ENCODE measurements at regions not wholly inside any gene's neighbourhood (a gene's known extent, or its start where the extent isn't known, plus 50 kb on each side); places are given as distances from the start of the nearest gene placed in this dataset.

DNA sequence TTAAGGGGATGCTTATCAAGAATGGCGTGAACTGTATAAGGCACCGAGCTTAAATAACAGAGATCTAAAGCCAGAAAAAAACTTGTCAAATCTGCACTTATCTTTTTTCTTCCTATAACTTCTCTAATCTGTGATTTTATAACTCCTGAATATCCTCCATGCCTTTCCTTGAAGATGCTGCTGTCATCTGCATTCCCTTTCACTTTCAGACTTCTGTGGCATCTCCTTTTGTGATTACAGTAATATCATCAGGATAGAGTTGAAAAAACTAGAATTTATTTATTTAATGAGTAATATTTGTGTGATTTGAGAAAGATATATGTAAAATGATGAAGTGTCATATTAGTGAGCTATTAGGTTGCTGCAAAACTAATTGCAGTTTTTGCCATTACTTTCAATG is 357.8 kb upstream of the PTBP2 start:
- DNase-seq (ENCODE audit: low spot score) = no peak

GRCh38 chr1:96364576-96364975 is 357.0 kb upstream of the PTBP2 start:
- DNase-seq (ENCODE audit: low spot score) = no peak

GRCh38 chr1:96365076-96365475 is 356.5 kb upstream of the PTBP2 start:
- no peak for DNase-seq (ENCODE audit: low spot score)

- no peak for DNase-seq (ENCODE audit: low spot score)
These were observed 355.8 kb upstream of the PTBP2 start for GRCh38 chr1:96365596-96366390.

- DNase-seq (ENCODE audit: low spot score) = no peak
These were observed 355.1 kb upstream of the PTBP2 start for GRCh38 chr1:96366516-96366915.

DNA sequence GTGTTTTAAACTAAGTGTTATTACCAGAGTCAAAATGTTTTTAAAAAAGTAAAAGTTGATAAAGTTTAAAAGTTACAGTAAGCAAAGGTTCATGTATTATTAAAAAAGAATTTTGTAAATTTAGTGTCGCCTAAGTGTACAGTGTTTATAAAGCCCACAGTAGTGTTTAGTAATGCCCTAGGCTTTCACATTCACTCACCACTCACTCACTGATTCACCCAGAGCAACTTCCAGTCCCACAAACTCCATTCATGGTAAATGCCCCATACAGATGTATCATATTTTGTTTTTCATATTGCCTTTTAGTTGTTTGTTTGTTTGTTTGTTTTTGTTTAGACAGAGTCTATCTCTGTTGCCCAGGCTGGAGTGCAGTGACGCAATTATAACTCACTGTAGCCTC is 353.8 kb upstream of the PTBP2 start:
- no peak for DNase-seq (ENCODE audit: low spot score)

- DNase-seq (ENCODE audit: low spot score) = no peak
These were observed 350.8 kb upstream of the PTBP2 start for GRCh38 chr1:96370757-96371156.

DNA sequence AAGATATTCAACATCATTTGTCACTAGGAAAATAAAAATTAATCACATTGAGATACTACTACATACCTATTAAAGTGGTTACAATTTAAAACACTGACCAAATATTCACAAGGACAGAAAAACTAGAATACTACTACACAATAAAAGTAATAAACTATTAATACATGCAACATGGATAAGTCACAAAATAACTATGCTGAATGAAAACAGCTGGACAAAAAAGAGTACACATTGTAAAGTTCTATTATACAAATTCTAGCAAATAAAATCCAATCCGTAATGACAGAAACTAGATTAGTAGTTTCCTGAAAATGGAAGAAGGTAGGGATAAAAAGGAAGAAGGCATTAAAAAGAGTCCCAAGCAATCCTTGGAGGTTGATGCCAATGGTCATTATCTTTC is 348.7 kb upstream of the PTBP2 start:
- no peak for DNase-seq (ENCODE audit: low spot score)

- no peak for DNase-seq (ENCODE audit: low spot score)
These were observed 347.4 kb upstream of the PTBP2 start for GRCh38 chr1:96374076-96374762.

DNA sequence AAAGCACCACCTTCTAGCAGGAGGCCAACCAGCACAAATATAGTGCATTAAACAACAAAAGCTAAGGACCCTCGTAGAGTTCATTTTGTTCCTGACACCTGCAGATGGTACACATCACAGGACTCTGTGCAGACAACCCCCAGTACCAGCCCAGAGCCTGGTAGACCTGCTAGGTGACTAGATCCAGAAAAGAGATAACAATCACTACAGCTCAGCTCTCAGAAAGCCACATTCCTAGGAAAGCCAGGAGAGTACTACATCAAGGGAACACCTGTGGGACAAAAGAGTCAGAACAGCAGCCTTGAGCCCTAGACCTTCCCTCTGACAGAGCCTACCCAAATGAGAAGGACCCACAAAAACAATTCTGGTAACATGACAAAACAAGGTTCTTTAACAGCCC is 344.7 kb upstream of the PTBP2 start:
- DNase-seq (ENCODE audit: low spot score) = no peak

- no peak for DNase-seq (ENCODE audit: low spot score)
These were observed 337.0 kb upstream of the PTBP2 start for GRCh38 chr1:96384611-96385010.

- no peak for DNase-seq (ENCODE audit: low spot score)
These were observed 333.8 kb upstream of the PTBP2 start for GRCh38 chr1:96387785-96388184.

DNA sequence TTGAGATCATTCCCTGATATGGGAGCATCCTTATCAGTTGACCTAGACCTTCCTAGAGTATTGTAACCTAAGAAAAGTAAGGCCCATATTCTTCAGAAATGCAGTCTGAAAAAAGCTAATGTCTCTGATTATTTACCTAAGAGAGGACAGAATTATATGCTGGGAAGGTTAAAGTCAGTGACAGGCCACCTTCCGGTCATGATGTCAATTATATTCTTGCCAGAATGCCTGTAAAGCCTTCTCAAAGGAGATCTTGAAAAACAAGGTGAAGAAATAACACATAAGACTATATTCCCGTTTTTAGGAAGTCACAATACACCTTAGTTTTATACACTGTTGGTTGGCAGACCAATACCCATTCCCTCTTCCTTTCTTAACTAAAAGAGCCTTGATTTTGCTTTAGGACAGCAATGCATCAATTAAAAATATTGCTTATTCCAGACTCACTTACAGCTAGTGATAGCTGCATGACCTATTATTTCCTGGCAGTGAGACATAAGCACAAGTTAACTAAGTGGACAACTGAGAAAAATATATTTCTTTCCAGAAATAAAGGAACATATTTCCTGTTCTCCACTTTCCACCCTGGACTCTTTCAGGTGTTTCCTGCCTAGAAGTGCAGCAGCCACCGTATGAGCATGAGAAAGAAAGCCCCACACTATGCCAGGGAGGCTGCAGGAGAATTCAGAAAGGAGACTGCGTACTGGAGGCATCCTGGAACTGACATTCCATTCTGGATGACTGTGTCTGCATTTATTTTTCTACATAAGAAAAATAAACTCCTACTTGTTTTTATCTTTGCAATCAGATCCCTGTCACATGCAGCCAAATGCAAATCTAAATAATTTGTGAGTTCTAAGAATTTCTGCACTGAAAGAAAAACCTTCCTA is 332.9 kb upstream of the PTBP2 start:
- no peak for DNase-seq (ENCODE audit: low spot score)

- DNase-seq (ENCODE audit: low spot score) = no peak
These were observed 321.5 kb upstream of the PTBP2 start for GRCh38 chr1:96400089-96400488.

DNA sequence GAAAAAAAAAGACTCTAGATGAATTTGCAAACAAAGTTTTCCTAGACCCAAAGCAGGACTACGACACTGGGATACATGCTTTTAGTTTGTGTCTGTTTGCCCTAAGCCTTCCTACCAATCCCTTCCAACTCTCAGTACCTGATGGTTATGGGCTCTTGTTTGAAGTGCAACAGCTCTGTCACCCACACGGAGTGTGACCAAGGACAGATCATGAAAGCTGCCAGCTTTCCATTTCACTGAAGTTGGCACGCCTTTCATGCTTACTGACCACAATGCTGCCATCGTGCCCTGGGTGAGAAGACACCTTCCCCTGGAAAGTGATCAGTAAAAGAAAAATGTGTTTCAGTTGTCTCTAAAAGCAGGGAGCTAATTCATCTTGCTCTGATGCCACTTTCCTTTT is 312.5 kb upstream of the PTBP2 start:
- DNase-seq (ENCODE audit: low spot score) = no peak

GRCh38 chr1:96409689-96410088 is 311.9 kb upstream of the PTBP2 start:
- DNase-seq (ENCODE audit: low spot score) = no peak

DNA sequence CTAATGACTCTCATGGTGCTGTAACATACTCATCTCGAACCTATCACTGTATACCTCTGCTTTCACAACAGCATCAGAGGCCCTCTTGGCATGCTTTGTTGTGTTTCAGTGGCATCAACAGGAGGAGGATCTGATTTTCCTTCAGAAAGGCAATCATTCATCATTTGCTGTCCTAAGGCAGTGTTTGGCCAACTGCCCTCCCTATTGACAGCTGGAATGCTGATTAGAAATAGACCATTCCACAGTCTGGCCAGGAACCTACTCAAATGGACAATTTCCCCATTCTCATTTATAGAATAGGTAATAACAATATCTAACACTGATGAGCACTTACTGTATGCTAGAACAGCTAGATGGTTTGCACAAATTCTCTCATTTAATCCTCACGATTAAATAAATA is 310.6 kb upstream of the PTBP2 start:
- DNase-seq (ENCODE audit: low spot score) = no peak

- DNase-seq (ENCODE audit: low spot score) = no peak
These were observed 307.0 kb upstream of the PTBP2 start for GRCh38 chr1:96414598-96414997.

DNA sequence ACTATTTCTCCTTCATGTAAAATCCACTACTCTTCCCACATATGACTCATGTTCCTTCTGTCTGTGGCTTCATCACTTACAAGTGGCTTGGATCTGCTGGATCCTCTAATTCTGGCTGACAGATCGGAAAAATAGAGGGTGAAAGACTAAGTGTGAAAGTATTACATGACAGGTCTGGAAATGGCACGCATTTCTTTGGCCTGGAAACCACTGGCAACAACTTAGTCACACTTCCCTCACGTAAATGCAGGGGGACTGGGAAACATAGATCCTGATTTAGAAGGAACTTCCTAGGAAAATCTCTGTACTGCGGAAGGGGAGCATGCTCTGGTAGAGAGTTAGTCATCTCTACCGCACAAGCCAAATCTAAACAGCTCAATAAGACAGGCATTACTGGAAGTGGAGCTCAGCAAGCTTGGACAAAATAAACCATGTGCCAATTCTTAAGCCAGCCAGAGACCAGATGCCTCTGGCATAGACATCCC is 305.4 kb upstream of the PTBP2 start:
- DNase-seq (ENCODE audit: low spot score) = no peak

DNA sequence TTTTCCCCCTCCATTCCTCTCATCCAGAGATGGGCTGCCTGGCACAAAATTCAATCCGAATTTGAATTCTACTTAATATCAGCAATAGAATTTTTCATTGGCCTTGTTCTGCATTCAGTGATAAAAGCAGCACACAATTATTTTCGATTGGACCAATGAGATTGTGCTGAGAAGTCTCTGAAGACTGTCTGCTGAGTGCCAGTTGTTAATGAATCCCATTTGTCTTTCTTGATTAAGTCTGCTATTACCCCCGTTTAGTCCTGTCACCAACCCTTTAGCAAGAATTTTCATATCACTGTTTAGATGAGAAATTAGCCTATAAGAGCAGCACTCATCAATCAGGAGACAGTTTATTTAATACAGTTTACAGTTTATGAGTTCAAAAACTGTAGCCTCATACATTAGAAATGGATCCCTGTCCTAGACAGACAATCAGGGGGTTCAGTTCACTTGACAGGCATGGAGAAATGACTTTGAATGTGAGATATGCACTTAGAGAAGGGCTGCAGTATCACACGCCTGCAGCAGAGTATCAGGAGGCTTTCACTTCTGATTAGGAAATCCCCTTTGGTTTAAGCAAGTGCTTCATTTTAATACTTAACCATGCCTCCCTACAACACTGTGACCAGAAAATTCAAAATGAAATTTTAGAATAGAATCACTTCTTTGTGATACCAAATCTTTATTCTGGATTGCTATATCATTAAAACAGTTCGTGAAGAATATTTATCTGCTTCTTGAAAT is 304.7 kb upstream of the PTBP2 start:
- no peak for DNase-seq (ENCODE audit: low spot score)

- no peak for DNase-seq (ENCODE audit: low spot score)
These were observed 302.6 kb upstream of the PTBP2 start for GRCh38 chr1:96418969-96419368.

- no peak for DNase-seq (ENCODE audit: low spot score)
These were observed 296.7 kb upstream of the PTBP2 start for GRCh38 chr1:96424877-96425276.
